IMR-90 (cell line): ENCODE measurements at regions not wholly inside any gene's neighbourhood (a gene's known extent, or its start where the extent isn't known, plus 50 kb on each side); places are given as distances from the start of the nearest gene placed in this dataset.
A peak's percentile ranks its signal among the peaks of the same experiment; 100 is the strongest.

ENCODE experiments used
- ATAC-seq: fragments of 200-7000 bp; cut with Tn5 transposase; 2 replicates; pipeline ENCODE4 v1.9.1; 2020; ENCODE audit warnings: low read depth, mild to moderate bottlenecking, moderate library complexity
- BruUV-seq: library from RNA; stranded (reverse); fragments of 400-500 nt; replicated peaks from 2 replicates; lab custom pipeline; 2021; lab: Mats Ljungman, UMichigan
- CTCF ChIA-PET: fragments of 300-600 bp; formaldehyde crosslinking; extraction: SDS; loops from one replicate; lab custom pipeline; 2021; ENCODE audit warnings: antibody characterized with exemption; lab: Yijun Ruan, JAX
- POLR2A ChIA-PET: fragments of 300-600 bp; sonication (Branson Sonifier 250); formaldehyde crosslinking; loops from one replicate; lab custom pipeline; 2022; ENCODE audit warnings: antibody characterized with exemption; ENCODE audit not compliant: unreplicated experiment; lab: Charles Lee
- DNase-seq: peaks from one replicate; pipeline ENCODE4 v3.0.0; 2013
- H2AFZ ChIP-seq: replicated peaks from 2 replicates; pipeline ENCODE3; 2013; ENCODE audit warnings: low read length, mild to moderate bottlenecking; ENCODE audit not compliant: poor library complexity
- H2AK5ac ChIP-seq: 2 replicates; pipeline ENCODE4 v1.6.1; 2013; ENCODE audit warnings: low read depth, low read length, inconsistent platforms
- H2AK9ac ChIP-seq: replicated peaks from 2 replicates; pipeline ENCODE3; 2013; ENCODE audit warnings: mild to moderate bottlenecking, low read depth, low read length, moderate library complexity; ENCODE audit not compliant: poor library complexity
- H2BK120ac ChIP-seq: 2 replicates; pipeline ENCODE4 v1.6.1; 2013; ENCODE audit warnings: low read depth, low read length, inconsistent platforms
- H2BK15ac ChIP-seq: 3 replicates; pipeline ENCODE4 v1.6.1; 2013; ENCODE audit warnings: low read depth, low read length, inconsistent platforms
- H2BK20ac ChIP-seq: 2 replicates; pipeline ENCODE4 v1.6.1; 2013; ENCODE audit warnings: low read depth, mild to moderate bottlenecking, inconsistent platforms, low read length, moderate library complexity
- H2BK5ac ChIP-seq: 2 replicates; pipeline ENCODE4 v1.6.1; 2013; ENCODE audit warnings: mild to moderate bottlenecking, low read depth, low read length, inconsistent platforms; ENCODE audit not compliant: poor library complexity, severe bottlenecking
- H3K14ac ChIP-seq: replicated peaks from 2 replicates; pipeline ENCODE4 v1.6.1; 2013; ENCODE audit warnings: low read depth, low read length, inconsistent platforms
- H3K18ac ChIP-seq: 2 replicates; pipeline ENCODE4 v1.6.1; 2013; ENCODE audit warnings: low read depth, low read length, control low read depth
- H3K23ac ChIP-seq: 2 replicates; pipeline ENCODE4 v1.6.1; 2013; ENCODE audit warnings: low read depth, low read length, inconsistent platforms
- H3K27ac ChIP-seq: 2 replicates; pipeline ENCODE4 v1.5.1; 2013; ENCODE audit warnings: mild to moderate bottlenecking, control low read depth, low read length; ENCODE audit not compliant: insufficient read depth
- H3K27me3 ChIP-seq: 2 replicates; pipeline ENCODE4 v1.6.1; 2013; ENCODE audit warnings: low read length; ENCODE audit not compliant: control insufficient read depth, insufficient read depth
- H3K36me3 ChIP-seq: 2 replicates; pipeline ENCODE4 v1.6.1; 2013; ENCODE audit warnings: low read length, mixed read lengths; ENCODE audit not compliant: control insufficient read depth, insufficient read depth
- H3K4ac ChIP-seq: 2 replicates; pipeline ENCODE4 v1.6.1; 2013; ENCODE audit warnings: low read depth, low read length, inconsistent platforms
- H3K4me1 ChIP-seq: 2 replicates; pipeline ENCODE4 v1.6.1; 2013; ENCODE audit warnings: low read length, mixed read lengths; ENCODE audit not compliant: control insufficient read depth, insufficient read depth
- H3K4me2 ChIP-seq: 2 replicates; pipeline ENCODE4 v1.6.1; 2013; ENCODE audit warnings: low read depth, mild to moderate bottlenecking, control low read depth, low read length, moderate library complexity
- H3K4me3 ChIP-seq: 2 replicates; pipeline ENCODE4 v1.5.1; 2013; ENCODE audit warnings: low read depth, mild to moderate bottlenecking, control low read depth, low read length, moderate library complexity; ENCODE audit not compliant: insufficient read depth
- H3K56ac ChIP-seq: 2 replicates; pipeline ENCODE4 v1.6.1; 2013; ENCODE audit warnings: low read length, inconsistent platforms; ENCODE audit not compliant: insufficient read depth; ENCODE audit errors: extremely low read depth
- H3K79me1 ChIP-seq, 2 experiments: 2 replicates each; pipeline ENCODE4 v1.6.1; 2013; ENCODE audit warnings: low read length in 2 of 2, inconsistent platforms in 1 of 2, low read depth in 1 of 2
- H3K9ac ChIP-seq: 2 replicates; pipeline ENCODE4 v1.6.1; 2013; ENCODE audit warnings: low read depth, low read length, control low read depth
- H3K9me1 ChIP-seq: 2 replicates; pipeline ENCODE4 v1.6.1; 2013; ENCODE audit warnings: low read length, inconsistent platforms; ENCODE audit not compliant: insufficient read depth
- H3K9me3 ChIP-seq: 2 replicates; pipeline ENCODE4 v1.6.1; 2013; ENCODE audit warnings: low read length; ENCODE audit not compliant: control insufficient read depth, insufficient read depth
- H4K20me1 ChIP-seq: 2 replicates; pipeline ENCODE4 v1.6.1; 2013; ENCODE audit warnings: low read length, inconsistent platforms; ENCODE audit not compliant: insufficient read depth
- H4K5ac ChIP-seq: 2 replicates; pipeline ENCODE4 v1.6.1; 2013; ENCODE audit warnings: mild to moderate bottlenecking, low read depth, low read length, control low read depth
- H4K8ac ChIP-seq, 2 experiments: 2 replicates each; pipeline ENCODE4 v1.6.1; 2013; ENCODE audit warnings: low read depth in 2 of 2, low read length in 2 of 2, control low read depth in 1 of 2, inconsistent platforms in 1 of 2
- H4K91ac ChIP-seq: 2 replicates; pipeline ENCODE4 v1.6.1; 2013; ENCODE audit warnings: low read depth, low read length, inconsistent platforms; ENCODE audit not compliant: insufficient read depth
- BHLHE40 ChIP-seq: fragments of 150-350 bp; IDR thresholded peaks from 2 replicates; pipeline ENCODE4 v1.6.1; 2016; ENCODE audit warnings: mild to moderate bottlenecking, low read depth, low read length
- CEBPB ChIP-seq: IDR thresholded peaks from 2 replicates; pipeline ENCODE4 v1.6.1; 2012; ENCODE audit warnings: low read depth, low read length, improper control_type of control experiment
- FOS ChIP-seq: fragments of 150-350 bp; IDR thresholded peaks from 2 replicates; pipeline ENCODE4 v1.6.1; 2016; ENCODE audit warnings: low read depth, low read length
- MXI1 ChIP-seq: IDR thresholded peaks from 2 replicates; pipeline ENCODE4 v1.6.1; 2012; ENCODE audit warnings: low read depth, mild to moderate bottlenecking, low read length, moderate library complexity, borderline replicate concordance
- POLR2A ChIP-seq: IDR thresholded peaks from 2 replicates; pipeline ENCODE4 v1.6.1; 2012; ENCODE audit warnings: mild to moderate bottlenecking, low read depth, low read length
- WGBS, 2 experiments: methylation state at CpG; one replicate each; pipeline versions ENCODE4 v1.1.5 to v1.1.7; 2013; ENCODE audit warnings: missing lambda C conversion rate in 2 of 2; ENCODE audit not compliant: insufficient read length in 1 of 2; ENCODE audit errors: extremely low coverage in 2 of 2; 5-methylcytosine and 5-hydroxymethylcytosine counted together
- dilution Hi-C: fragments of 300-500 bp; cut with HindIII; formaldehyde crosslinking; loops from one replicate; pipeline ENCODE4 v1.14.3; 2018; ENCODE audit warnings: low sequenced_read_pairs; ENCODE audit not compliant: unreplicated experiment
- in situ Hi-C: fragments of 300-500 bp; cut with MboI; formaldehyde crosslinking; loops from 3 replicates; pipeline ENCODE4 v1.14.3; 2019; ENCODE audit warnings: low sequenced_read_pairs, inconsistent platforms, mixed read lengths
- intact Hi-C: fragments of 100-400 bp; cut with micrococcal nuclease; formaldehyde crosslinking; loops from 2 replicates; pipeline ENCODE4 v1.10.0; 2022
- TF ChIP-seq, protein P1 (sequence below): conservative IDR thresholded peaks from 2 replicates; pipeline ENCODE4 v1.5.1; 2012; ENCODE audit warnings: mild to moderate bottlenecking, low read depth, low read length, improper control_type of control experiment

- CTCF ChIA-PET = interaction anchor here (0.7 to 1.6 kb wide), 4 partner anchors 18 to 52 kb away, joined by 3 to 6 read pairs (median 4); no protein-coding TSS in a partner anchor
- peak overlapping the region; percentile 60 for H2AFZ ChIP-seq
Observed at GRCh38 chr3:170760174-170760526, 109.8 kb downstream of the RPL22L1 start.

More at GRCh38 chr3:170760174-170760526, 109.8 kb downstream of the RPL22L1 start:
- no peaks in the 10 kb centered on the region for H3K27me3 ChIP-seq
- H3K4me1 ChIP-seq = peaks cover 13% of the 10 kb centered on the region
- dilution Hi-C loops (no loop called here), in situ Hi-C loops (no loop called here), intact Hi-C loops (no loop called here)
- TF ChIP-seq FOS (no peak), BHLHE40 (no peak), MXI1 (no peak), POLR2A (no peak), CEBPB (peak; percentile 39; the same call in 1 of the 2 replicates)
- TF ChIP-seq, protein P1, sequence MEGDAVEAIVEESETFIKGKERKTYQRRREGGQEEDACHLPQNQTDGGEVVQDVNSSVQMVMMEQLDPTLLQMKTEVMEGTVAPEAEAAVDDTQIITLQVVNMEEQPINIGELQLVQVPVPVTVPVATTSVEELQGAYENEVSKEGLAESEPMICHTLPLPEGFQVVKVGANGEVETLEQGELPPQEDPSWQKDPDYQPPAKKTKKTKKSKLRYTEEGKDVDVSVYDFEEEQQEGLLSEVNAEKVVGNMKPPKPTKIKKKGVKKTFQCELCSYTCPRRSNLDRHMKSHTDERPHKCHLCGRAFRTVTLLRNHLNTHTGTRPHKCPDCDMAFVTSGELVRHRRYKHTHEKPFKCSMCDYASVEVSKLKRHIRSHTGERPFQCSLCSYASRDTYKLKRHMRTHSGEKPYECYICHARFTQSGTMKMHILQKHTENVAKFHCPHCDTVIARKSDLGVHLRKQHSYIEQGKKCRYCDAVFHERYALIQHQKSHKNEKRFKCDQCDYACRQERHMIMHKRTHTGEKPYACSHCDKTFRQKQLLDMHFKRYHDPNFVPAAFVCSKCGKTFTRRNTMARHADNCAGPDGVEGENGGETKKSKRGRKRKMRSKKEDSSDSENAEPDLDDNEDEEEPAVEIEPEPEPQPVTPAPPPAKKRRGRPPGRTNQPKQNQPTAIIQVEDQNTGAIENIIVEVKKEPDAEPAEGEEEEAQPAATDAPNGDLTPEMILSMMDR = no peak
- H3K9ac ChIP-seq = peak overlapping the region; percentile 51; the same call in 1 of the 2 replicates
- peak overlapping the region; percentile 77 for H3K14ac ChIP-seq
- H3K18ac ChIP-seq = peak overlapping the region; percentile 90
- H2BK20ac ChIP-seq = peak overlapping the region; percentile 92
- H3K56ac ChIP-seq = no peak overlapping the region
- ATAC-seq (peak; percentile 82), DNase-seq (peak; percentile 40)
- H3K27ac ChIP-seq = peak overlapping the region; percentile 78
- peak overlapping the region; percentile 90 for H2AK5ac ChIP-seq
- no peak overlapping the region for H2AK9ac ChIP-seq
- H2BK120ac ChIP-seq = peak overlapping the region; percentile 88
- H3K4me2 ChIP-seq = peak overlapping the region; percentile 46; the same call in 1 of the 2 replicates
- H4K20me1 ChIP-seq = no peaks in the 10 kb centered on the region
- BruUV-seq = no TSS peak
- H4K5ac ChIP-seq = peak overlapping the region; percentile 95
- H4K91ac ChIP-seq = peak overlapping the region; percentile 81
- no peaks in the 10 kb centered on the region for H3K79me1 ChIP-seq
- H2BK15ac ChIP-seq = peak overlapping the region; percentile 89; the same call in 2 of the 3 replicates
- no CpG with 5 or more reads among the region's 1 CpG for WGBS, 2 experiments
- H3K9me1 ChIP-seq = peaks cover 10% of the 10 kb centered on the region
- no peaks in the 10 kb centered on the region for H3K9me3 ChIP-seq
- POLR2A ChIA-PET = no interaction called here
- no peaks in the 10 kb centered on the region for H3K36me3 ChIP-seq
- H3K4me3 ChIP-seq = no peak overlapping the region
- H3K23ac ChIP-seq = peak overlapping the region; percentile 70
- H3K4ac ChIP-seq = peak overlapping the region; percentile 77
- H2BK5ac ChIP-seq = peak overlapping the region; percentile 65
- peak overlapping the region; percentile 23 to 83 for H4K8ac ChIP-seq
